ENCODE measurements at regions not wholly inside any gene's neighbourhood (a gene's known extent, or its start where the extent isn't known, plus 50 kb on each side); places are given as distances from the start of the nearest gene placed in this dataset.

GRCh38 chr1:209505044-209505443 is 78.5 kb upstream of the CAMK1G start:
- DNase-seq (ENCODE audit: low read depth in 2 of 2) = no peak

GRCh38 chr1:209506101-209506500 is 77.4 kb upstream of the CAMK1G start:
- no peak for DNase-seq (ENCODE audit: low read depth in 2 of 2)

DNA sequence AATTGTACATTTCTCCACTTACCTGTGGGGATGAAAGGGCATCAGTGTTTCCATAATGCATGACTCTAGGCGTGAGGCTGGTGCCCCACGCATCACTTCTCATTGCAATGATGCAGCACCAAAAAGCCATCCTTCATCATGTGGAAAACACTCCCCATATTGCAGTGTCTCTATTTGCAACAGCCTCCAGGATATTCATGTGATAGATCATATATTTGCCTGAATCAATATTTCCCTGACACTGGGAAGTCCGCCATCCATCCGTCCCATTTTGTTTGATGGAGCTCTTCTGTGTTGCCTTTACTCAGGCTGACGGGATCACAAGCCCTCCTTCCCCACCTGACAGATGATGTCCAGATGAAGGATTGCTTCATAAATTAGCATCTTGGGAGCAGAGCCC is 74.5 kb upstream of the CAMK1G start:
- DNase-seq (ENCODE audit: low read depth in 2 of 2) = no peak

GRCh38 chr1:209510063-209510462 is 73.5 kb upstream of the CAMK1G start:
- DNase-seq (ENCODE audit: low read depth in 2 of 2) = no peak

GRCh38 chr1:209511169-209511568 is 72.3 kb upstream of the CAMK1G start:
- DNase-seq (ENCODE audit: low read depth in 2 of 2) = no peak

- no peak for DNase-seq (ENCODE audit: low read depth in 2 of 2)
Observed at GRCh38 chr1:209512821-209513220, 70.7 kb upstream of the CAMK1G start.

DNA sequence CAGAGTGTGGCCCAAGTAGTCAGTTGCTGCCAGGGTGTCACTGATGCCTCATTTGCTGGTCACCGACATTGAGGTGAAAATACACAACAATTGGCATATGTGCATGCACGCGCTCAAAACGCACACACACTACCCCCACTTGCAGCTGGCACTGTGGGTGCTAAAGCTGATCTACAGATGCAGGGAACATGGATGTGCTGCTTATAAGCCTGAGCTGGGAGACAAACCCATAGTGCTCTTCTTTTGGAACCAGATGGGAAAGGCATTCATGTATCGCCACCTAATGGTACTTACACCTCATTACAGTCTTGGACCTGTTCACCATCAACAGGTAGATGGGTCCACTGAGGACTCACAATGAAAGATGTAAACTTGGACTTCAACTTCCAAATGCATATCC is 70.3 kb upstream of the CAMK1G start:
- DNase-seq (ENCODE audit: low read depth in 2 of 2) = no peak

DNA sequence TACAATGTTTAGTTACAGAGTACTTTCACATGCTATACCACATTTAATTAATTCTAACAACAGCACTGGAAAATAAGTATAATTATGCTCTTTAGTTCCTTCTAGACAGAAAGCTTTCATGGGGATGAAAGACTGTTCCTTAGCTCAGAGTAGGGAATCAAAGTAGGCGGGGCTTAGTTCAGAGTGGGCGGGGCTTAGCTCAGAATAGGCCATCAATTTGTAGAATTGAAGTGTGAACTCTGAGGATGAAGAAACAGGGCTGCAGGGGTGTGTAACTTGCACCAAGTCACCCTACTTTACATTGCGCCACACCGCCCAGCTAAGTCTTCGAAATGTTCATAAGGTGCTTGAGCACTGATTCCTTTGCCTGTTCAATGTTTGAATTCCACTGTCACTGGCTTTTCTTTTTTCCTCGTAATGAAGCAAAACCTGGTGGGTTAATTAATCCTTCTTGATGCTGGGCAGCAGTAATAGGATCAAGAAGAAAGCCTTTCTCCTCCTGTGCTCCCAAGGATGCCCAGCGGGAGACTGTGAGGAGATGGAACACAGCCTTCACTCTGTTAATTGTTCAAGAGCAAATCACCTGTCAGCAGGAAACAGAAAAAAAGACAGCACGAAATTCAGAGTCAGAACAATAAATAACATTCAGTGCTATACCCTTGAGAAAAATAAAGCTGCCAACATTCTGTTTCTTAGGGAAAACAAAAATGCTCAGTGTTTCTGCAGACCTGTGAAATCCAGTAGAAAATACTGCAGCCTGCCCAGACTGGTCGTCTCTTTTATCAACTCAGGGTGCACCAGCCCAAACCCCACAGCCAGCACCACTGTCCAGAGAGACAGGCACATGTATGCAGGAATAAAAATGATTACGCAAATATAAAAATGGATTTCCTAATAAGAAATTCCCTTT is 66.5 kb upstream of the CAMK1G start:
- DNase-seq (ENCODE audit: low read depth in 2 of 2) = no peak

DNA sequence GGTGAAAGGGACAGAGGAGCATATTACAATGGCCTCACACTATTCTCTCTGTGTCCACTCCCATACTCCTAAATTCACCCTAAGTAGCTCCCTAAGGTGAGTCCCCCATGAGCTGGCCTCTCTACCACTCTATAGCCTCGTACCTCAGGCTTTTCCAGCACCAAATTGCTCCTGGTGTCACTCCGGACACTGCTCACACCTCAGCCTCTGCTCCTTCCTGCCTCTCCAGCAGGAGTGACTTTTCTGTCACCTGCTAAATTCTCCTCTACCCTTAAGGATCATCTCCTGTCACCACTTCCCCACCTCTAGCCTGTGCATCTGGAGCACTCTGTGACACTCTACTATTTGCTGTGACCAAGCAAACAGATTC is 65.8 kb upstream of the CAMK1G start:
- no peak for DNase-seq (ENCODE audit: low read depth in 2 of 2)

GRCh38 chr1:209519786-209520185 is 63.7 kb upstream of the CAMK1G start:
- DNase-seq (ENCODE audit: low read depth in 2 of 2) = no peak

- DNase-seq (ENCODE audit: low read depth in 2 of 2) = no peak
Observed at GRCh38 chr1:209522826-209523225, 60.7 kb upstream of the CAMK1G start.

DNA sequence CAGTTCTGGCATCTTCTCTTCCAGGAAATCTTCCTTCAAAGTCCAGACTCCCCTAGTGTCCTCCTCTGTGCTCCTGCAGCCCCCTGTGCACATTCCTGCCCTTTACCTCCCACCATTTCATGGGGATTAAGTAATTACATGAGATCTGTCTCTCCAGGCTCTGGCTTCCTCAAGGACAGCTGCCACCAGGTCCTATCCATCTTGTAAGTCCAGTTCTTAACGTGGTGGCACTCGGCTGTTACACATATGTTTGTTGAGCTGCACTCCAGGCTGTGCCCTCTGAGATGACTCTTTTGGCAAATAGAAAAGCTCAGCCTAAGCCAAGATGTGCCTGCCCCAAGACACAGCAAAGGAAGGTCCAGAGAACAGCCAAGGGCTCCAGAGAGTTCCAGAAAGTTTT is 57.4 kb upstream of the CAMK1G start:
- no peak for DNase-seq (ENCODE audit: low read depth in 2 of 2)

- DNase-seq (ENCODE audit: low read depth in 2 of 2) = no peak
Observed at GRCh38 chr1:209527372-209527771, 56.1 kb upstream of the CAMK1G start.

DNA sequence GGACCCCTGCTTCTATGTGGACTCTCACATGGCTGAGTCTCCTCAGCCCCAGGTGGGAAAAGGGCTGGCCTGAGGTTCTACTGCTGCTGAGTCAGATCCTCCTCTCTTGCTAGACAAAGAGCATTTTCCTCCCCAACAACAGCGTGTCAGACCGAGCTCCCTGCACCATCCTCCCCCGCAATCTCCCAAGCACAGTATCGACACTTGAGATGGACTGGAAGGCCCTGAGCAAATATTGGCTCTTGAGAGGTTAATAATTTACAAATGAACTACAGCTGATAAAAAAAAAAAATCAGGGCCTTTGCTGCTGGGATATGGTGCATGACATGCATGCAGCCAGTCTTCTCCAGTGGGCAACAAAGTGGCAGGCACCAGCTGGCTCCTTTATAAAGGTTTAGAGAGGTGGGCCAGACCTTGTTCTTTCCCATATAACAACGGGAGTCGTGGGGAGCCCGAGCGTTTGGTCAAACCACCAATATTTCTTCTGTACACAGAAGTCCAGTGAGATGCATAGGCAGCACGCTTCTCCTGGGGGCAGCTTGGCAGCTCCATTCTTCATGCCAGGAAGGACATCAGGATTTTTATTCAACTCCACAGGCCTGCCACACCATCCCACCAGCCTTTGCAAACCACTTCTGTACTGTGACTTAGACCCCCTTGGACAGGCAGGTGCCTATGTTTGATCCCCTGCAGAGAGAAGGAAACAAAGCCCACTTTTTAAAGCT is 55.4 kb upstream of the CAMK1G start:
- no peak for DNase-seq (ENCODE audit: low read depth in 2 of 2)

GRCh38 chr1:209529233-209529632 is 54.3 kb upstream of the CAMK1G start:
- no peak for DNase-seq (ENCODE audit: low read depth in 2 of 2)

DNA sequence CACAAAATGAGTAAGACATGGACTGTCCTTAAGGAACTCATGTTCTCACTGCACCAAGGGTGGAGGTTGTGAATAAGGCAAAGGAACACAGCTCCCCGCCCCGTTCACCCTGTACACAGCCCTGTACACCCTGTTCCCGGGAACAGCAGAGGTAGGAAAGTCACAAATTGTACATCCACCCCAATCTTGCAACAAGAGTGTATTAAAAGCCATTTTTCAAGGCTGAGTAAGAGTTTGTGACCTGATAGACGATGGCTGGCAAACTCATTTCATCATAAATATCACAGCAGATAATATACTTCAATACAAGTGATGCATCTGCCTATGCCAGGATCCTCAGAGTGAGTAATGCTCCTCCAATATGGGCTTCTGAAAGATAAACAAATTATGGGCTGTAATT is 52.5 kb upstream of the CAMK1G start:
- no peak for DNase-seq (ENCODE audit: low read depth in 2 of 2)

- no peak for DNase-seq (ENCODE audit: low read depth in 2 of 2)
Observed at GRCh38 chr1:209531549-209531948, 52.0 kb upstream of the CAMK1G start.
